ENCODE measurements at regions not wholly inside any gene's neighbourhood (a gene's known extent, or its start where the extent isn't known, plus 50 kb on each side); places are given as distances from the start of the nearest gene placed in this dataset.

- no peak for DNase-seq (ENCODE audit: low read depth in 2 of 3, low spot score in 1 of 3)
Measured at GRCh38 chr17:77838748-77839697, 119.5 kb upstream of the TNRC6C start.

GRCh38 chr17:77839698-77840512 lies 118.6 kb upstream of the TNRC6C start:
- DNase-seq (ENCODE audit: low read depth in 2 of 3, low spot score in 1 of 3), result no peak

DNA sequence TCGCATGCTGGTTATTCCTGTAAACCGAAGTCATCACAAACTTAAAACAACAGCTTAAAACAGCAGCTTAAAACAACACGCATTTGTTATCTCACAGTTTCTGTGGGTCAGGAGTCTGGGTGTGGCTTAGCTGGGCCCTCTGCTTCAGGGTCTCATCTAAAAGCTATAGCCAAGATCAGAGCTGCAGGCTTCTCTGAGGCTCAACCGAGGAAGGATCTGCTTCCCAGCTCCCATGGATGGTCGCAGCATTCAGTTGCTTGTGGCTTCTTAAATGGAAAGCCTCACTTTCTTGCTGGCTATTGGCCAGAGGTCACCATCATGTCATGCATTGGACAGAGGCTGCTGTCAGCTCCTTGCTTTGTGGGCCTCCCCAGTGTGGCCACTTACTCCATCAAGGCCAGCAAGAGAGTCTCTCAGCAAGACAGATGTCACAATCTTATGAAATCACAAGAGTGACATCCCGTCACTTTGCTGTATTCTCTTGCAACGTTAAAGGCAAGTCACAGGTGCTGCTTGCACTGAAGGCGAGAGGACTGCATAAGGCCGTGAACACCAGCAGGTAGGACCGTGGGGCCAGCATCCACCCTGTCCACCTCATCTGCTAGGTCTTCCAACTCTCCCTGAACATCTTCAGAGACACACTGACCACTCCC lies 117.9 kb upstream of the TNRC6C start:
- no peak for DNase-seq (ENCODE audit: low read depth in 2 of 3, low spot score in 1 of 3)

DNA sequence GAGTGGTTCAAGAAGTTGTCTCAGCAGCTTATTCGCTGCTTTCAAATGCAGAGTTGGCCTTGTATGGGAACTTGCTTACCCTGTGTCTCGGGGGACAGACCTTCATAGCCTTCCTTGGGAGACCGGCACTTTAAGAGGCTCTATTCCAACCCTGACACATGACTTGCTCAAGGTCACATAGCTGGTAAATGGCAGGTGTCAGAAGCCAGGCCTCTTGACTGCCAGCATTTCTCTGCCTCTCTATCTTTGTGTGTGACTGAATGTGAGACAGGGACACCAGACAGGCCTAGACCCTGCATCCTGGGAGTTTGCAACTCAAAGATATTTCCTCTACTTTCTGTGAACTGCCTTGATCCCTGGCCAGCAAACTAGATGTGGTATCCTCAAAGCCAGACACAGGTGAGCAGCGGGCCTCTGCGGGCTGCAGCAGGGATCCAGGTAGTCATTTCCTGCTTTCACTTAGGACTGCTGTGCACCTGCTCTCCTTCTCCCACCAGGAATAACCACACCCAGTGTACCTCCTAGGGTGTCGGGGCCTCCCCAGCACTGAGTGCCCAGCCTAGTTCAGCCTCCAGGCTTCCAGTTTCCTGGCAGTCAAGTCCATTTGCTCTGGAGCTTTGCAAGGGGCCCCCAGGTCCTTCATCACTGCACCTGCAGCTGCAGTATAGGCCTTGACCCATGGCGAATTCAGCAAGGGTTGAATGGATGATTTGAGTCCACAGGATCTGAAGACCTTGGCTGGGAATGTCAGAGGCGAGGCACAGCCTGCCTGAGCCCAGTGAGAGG lies 116.6 kb upstream of the TNRC6C start:
- DNase-seq (ENCODE audit: low read depth in 2 of 3, low spot score in 1 of 3), result no peak

DNA sequence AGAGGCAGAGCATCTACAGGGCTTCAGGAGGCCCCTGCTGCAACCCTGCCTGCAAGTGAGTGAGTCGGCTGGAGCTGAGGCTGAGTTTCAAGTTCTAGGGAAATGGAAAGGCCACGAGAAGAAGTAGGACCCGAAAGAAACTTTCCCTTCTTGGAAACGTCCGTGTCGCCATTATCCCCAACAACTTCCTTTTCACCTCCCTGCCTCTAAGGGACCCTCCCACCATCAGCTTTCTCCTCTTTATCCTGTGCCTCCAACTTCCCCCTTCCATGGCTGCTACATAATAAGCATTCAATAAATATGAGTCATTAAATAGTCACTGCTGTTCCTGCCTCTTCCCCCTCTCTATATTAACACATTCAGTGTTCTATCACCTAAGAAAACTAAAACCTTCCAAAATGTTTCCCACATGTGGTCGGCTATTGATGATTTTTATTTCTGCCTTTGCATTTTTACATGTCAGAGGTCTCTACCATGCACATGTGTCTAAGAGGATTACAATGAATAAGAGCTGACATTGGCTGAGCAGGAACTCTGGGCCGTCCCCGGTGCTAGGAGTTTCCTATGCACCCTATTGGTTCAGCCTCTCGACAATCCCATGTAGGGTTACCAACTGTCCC lies 115.9 kb upstream of the TNRC6C start:
- DNase-seq (ENCODE audit: low read depth in 2 of 3, low spot score in 1 of 3), result peak in 1 of 3 donors; percentile 27

DNA sequence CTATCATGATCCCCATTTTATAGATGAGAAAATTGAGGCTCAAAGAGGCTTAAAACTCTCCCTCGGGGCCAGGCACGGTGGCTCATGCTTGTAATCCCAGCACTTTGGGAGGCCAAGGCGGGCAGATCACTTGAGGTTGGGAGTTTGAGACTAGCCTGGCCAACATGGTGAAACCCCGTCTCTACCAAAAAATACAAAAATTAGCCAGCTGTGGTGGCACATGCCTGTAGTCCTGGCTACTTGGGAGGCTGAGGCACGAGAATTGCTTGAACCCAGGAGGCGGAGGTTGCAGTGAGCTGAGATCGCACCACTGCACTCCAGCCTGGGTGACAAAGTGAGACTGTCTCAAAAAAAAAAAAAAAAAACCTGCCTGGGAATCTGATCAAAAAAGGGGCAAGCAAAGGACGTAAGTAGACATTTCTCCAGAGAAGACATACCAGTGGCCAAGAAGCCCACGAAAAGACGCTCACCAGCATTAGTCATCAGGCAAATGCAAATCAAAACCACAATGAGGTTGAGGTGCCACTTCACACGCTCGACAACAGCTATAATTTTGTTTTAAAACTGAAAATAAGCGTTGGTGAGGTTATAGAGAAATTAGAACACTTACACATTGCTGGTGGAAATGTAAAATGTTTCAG lies 115.1 kb upstream of the TNRC6C start:
- DNase-seq (ENCODE audit: low read depth in 2 of 3, low spot score in 1 of 3), result peak; percentile 56 to 69 (median 58)

GRCh38 chr17:77843896-77844295 lies 114.6 kb upstream of the TNRC6C start:
- DNase-seq (ENCODE audit: low read depth in 2 of 3, low spot score in 1 of 3), result no peak

GRCh38 chr17:77844681-77845080 lies 113.8 kb upstream of the TNRC6C start:
- no peak for DNase-seq (ENCODE audit: low read depth in 2 of 3, low spot score in 1 of 3)

- no peak for DNase-seq (ENCODE audit: low read depth in 2 of 3, low spot score in 1 of 3)
Measured at GRCh38 chr17:77845541-77846225, 112.8 kb upstream of the TNRC6C start.

- DNase-seq (ENCODE audit: low read depth in 2 of 3, low spot score in 1 of 3), result no peak
Measured at GRCh38 chr17:77846531-77847085, 111.9 kb upstream of the TNRC6C start.

DNA sequence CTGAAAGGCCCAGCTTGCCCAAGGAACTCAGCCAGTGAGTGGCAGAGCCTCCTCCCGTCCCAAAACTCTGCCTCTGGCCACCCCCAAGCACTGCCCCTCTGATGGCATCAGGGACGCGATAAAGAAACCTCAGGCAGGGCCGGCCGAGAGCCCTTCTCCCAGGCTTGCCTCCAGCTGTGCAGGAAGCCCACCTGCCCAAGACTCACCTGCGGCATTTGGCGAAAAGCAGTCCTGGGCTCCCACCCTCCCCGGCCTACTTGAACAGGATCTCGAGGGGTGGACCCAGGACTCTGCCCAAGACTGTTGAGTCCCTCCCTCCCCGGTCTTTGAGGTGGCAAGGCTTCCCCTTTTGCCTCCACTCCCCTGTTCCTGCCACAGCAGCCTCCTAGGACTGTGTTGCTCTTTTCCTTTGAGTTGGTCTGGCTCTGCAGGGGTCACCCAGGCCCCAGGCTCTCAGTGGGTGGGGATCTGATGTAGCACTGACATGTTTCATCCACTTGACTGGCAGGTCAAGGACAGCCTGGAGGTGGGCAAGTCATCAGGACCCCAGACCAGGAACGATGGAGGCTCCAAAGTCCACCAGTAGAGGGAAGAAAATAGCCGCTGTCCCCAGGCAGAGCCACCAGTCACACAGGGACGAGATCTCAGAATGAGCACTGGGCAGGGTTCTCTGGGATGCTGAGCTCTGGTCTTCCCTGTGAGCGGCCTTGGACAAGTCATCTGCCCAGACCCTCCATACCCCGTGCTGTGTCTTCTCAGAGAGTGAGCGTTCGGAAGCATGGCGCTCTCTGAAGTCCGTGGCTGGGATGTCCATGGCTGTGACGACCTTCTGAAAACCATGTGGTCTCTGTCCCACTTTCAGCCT lies 111.0 kb upstream of the TNRC6C start:
- no peak for DNase-seq (ENCODE audit: low read depth in 2 of 3, low spot score in 1 of 3)

- no peak for DNase-seq (ENCODE audit: low read depth in 2 of 3, low spot score in 1 of 3)
Measured at GRCh38 chr17:77848257-77848656, 110.2 kb upstream of the TNRC6C start.

DNA sequence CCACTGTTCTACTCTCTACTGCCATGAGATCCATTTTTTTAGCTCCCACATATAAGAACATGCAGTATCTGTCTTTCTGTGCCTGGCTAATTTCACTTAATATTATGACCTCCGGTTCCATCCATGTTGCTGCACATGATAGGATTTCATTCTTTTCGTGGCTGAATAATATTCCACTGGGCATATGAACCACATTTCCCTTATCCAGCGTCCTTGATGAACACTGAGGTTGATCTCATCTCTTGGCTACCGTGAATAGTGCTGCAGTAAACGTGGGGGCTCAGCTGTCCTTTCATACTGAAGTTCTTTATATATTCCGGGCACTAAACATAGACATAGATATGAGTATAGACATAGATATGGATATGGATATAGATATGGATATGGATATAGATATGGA lies 109.3 kb upstream of the TNRC6C start:
- DNase-seq (ENCODE audit: low read depth in 2 of 3, low spot score in 1 of 3), result no peak

DNA sequence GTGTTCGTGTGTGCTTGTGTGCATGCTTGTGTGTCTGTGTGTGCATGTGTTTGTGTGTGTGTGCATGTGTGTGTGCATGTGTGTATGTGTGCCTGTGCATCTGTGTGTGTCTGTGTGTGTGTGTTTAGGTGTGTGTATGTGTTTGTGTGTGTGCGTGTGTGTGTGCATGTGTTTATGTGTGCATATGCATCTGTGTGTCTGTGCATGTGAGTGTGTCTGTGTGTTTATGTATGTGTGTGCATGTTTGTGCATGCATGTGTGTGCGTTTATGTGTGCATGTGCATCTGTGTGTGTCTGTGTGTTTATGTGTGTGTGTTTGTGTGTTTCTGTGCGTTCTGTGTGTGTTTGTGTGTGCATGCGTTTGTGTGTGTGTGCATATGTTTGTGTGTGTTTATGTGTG lies 106.6 kb upstream of the TNRC6C start:
- no peak for DNase-seq (ENCODE audit: low read depth in 2 of 3, low spot score in 1 of 3)

- DNase-seq (ENCODE audit: low read depth in 2 of 3, low spot score in 1 of 3), result no peak
Measured at GRCh38 chr17:77852731-77853130, 105.8 kb upstream of the TNRC6C start.

DNA sequence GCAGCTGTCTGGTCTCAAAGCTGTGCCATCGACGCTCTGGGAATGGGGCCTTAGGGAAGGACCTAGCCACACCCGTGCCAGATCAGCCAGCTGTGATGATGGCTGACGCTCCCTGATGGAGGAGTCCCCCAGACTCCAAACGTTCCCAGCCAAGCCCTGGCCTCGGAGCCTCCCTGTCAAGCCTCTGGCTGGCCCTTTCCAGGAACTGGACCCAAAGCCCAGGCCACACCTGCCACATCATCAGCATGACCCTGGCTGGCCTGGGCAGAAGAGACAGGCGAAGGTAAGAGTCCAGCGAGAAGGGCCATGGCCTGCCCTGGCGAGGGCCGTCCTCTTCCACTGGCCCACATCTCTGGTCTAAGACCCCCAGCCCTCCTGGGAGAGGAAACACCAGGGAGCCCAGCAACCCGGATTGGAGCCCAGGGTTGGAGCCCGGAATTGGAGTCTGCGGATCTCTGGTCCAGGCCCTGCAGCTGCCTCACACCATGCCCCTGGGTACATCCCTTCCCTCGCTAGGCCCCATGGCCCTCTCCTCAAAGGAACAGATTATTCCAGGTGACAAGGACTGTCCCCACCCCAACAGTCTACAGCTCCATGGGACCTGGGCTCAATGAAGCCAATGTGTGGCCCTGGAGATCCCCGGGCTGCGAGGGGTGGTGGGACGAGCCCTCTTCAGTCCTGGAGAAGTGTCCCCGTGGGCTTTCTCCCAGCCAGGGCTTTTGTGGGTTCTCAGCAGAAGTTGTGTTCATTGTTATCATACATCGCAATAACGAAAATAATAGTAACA lies 105.1 kb upstream of the TNRC6C start:
- no peak for DNase-seq (ENCODE audit: low read depth in 2 of 3, low spot score in 1 of 3)

GRCh38 chr17:77854083-77854758 lies 104.3 kb upstream of the TNRC6C start:
- no peak for DNase-seq (ENCODE audit: low read depth in 2 of 3, low spot score in 1 of 3)
